HG03060 (cell line): ENCODE measurements at regions not wholly inside any gene's neighbourhood (a gene's known extent, or its start where the extent isn't known, plus 50 kb on each side); places are given as distances from the start of the nearest gene placed in this dataset.

Experiments
- ATAC-seq: cut with Tn5 transposase; IDR thresholded peaks from one replicate; pipeline ENCODE4 v1.9.1; 2021; ENCODE audit warnings: low read depth, moderate number of reproducible peaks; ENCODE audit not compliant: unreplicated experiment

DNA sequence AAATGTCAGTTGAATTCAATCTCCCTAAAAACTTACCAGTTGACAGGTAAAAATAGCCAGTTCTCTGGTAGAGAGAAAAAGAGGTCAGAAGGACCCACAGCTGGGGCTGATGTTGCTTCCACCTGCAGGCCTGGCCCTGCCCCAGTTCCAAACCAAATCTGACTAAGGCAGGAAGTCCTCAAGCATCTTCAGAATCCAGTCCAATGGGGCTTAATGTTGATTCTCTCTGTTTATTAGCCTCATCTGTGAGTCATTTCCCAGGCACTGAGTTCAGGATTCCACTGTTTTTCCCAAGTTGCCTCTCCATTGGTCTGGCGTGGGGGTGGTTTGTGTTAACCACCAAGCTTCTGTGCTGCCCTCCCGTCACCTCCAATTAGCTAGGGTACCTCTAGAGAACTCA, 601.8 kb downstream of the INSC start:
- no peak for ATAC-seq

DNA sequence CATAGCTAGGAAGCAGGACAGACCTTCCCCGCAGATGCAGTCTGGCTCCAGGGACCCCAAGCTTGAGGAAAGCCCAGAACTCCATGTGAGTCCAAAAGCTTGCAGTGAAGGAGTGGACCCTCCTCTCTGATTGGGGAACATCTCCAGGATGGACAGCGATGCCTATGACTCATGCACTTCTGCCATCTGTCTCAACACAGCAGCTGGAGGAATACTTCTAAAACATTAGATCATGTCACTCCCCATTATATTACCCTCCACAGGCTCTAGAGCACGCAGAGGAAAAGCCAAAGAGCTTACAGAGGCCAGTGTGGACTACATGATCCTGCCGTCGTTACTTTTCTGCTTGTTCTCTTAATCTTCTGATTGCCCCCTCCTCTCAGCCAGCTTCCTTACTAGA, 605.7 kb downstream of the INSC start:
- ATAC-seq, result no peak

DNA sequence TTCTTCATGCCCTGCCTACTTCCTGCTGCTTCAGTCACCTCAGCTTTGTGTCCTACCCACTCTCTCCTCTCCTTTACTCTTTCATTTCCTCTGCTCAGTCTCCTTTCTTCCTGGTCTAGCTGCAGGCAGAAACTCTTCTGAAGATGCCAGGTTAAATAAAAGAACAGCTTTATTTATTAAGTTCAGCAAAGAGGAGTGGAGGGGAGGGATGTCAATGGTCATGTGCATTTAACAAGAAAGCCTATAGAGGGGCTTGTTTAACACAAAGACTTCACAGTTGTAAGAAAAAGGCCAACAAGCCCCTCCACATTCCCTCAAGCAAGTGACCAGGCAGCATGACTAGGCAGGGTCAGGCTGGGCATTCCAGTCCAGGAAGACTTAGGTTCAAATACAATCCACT, 609.2 kb downstream of the INSC start:
- no peak for ATAC-seq

GRCh38 chr11:15724601-15725000, 609.9 kb downstream of the INSC start:
- no peak for ATAC-seq

DNA sequence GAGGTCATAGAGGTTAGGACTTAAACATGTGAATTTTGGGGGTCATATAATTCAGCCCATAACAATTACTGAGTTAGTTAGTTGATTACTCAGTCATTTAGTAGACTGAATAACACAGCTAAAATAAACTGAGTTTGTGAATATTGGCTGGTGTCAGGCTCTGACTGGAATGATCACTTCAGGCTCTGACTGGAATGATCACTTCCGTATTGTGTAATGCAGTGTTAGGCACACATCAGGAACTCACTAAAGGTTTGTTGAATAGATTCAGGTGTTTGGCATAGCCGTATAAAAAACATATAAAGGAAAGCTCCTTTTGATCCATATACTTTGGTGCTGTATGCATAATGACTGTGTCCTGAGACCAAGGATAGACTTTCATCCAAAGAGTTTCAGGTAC, 610.5 kb downstream of the INSC start:
- ATAC-seq, result no peak

DNA sequence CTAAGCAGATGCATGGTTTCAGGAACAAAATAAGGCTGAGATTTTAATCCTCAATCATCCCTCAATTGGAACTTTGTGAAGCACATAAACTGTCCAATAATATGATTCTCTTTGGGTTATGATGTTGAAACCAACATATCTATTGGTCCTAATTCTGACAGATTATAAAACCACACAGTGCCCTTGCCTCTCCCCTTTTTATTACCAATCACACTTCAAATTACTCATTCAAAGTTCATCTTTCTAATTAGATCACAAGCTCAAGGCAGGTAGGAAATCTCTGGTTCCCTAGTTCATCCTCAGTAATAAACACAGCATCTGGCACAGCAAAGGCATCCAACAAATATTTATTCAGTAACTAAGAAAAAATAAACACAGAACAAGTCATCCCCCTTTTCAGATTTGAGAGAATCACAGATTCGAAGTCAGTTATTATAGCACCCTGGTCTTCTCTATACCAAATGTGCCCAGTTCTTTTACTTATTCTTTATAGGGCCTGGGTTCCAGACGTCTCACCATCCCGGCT, 611.6 kb downstream of the INSC start:
- ATAC-seq, result no peak

GRCh38 chr11:15726893-15727519, 612.3 kb downstream of the INSC start:
- ATAC-seq, result no peak

GRCh38 chr11:15727520-15727914, 612.8 kb downstream of the INSC start:
- no peak for ATAC-seq

DNA sequence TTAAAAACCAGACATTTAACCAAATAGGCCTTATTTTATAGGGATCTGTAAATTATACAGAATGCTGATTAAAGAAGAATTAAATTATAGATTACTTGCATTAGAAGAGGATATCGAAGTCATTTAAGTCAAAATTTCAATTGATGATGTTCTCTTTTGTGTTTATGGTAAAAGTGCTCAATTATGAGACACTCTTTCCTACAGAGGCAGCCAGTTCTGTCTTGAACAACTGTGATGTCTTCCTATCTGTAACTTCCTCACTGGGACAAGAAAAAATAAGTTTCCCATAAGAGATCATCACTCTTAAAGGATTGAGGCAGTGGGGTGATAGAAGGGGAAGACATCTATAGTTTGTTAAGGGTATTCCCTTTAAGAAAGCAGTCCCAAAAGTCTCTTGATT, 613.5 kb downstream of the INSC start:
- no peak for ATAC-seq

GRCh38 chr11:15730263-15730994, 615.7 kb downstream of the INSC start:
- no peak for ATAC-seq

- no peak for ATAC-seq
These were observed 616.3 kb downstream of the INSC start for GRCh38 chr11:15730995-15731385.

GRCh38 chr11:15735706-15736105, 620.6 kb downstream of the SOX6 start:
- no peak for ATAC-seq

DNA sequence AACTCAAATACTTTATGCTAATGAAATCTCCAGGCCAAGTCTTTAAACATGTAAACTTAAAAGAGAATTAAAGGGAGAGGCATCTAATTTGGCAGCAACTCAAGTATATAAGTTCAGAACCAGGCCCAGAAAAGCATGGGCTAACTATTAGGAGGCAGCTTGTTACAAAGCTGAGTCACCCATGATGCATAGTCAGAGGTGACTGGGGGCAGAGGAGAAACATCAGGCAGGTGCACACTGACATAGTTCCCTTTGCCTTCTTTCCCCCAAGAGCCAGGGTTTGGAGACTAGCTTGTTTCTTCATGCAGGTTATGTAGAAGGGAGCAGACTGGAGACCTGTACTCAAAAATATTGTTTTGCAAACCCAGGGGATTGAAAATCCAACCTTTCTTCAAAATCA, 619.0 kb downstream of the SOX6 start:
- no peak for ATAC-seq

DNA sequence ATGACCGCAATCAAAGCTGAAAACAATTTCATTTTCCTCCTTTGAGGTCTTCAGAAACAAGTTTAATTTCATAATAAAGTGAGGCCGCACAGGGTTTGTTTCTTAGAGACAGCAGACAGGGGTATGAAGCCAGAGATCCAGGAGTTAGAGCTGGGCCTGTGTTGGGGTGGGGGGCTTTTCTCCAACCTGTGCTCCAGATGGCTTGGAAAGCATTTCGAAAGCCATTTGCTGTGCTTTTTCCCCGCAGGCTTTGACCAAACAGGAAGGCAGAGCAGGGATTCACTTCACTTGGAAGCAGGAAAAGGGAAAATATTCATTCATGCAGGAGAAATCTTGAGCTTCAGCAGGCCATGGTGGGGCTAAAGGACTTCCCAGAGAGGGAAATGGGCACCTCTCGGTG, 617.4 kb downstream of the SOX6 start:
- ATAC-seq, result no peak

- no peak for ATAC-seq
These were observed 613.5 kb downstream of the SOX6 start for GRCh38 chr11:15742626-15743519.

GRCh38 chr11:15744693-15745092, 611.7 kb downstream of the SOX6 start:
- no peak for ATAC-seq

- ATAC-seq, result no peak
These were observed 611.1 kb downstream of the SOX6 start for GRCh38 chr11:15745266-15745665.

DNA sequence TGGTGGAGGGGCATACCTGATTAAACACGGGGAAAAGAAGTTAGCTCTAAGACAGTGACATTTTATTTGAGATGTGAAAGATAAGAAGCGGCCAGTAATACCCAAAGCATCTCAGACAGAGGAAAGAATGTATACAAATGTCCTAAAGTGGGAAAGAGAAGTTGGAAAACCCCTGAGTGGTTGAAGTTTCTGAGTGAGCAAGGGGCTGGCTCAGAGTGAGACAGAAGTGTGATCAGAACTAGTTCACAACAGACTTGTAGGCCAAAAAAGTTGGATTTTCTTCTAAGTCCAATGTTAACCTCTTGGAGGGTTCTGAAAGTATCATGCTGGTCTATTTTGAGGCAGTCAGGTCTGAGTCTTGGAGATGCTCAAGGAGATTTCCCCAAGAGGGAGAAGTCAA, 608.7 kb downstream of the SOX6 start:
- no peak for ATAC-seq

- no peak for ATAC-seq
These were observed 608.2 kb downstream of the SOX6 start for GRCh38 chr11:15748132-15748531.

- ATAC-seq, result no peak
These were observed 607.6 kb downstream of the SOX6 start for GRCh38 chr11:15748741-15749140.
